Spleen (tissue), 7 donors: ENCODE measurements at regions not wholly inside any gene's neighbourhood (a gene's known extent, or its start where the extent isn't known, plus 50 kb on each side); places are given as distances from the start of the nearest gene placed in this dataset.

Experiments used
- CTCF ChIP-seq, 11 experiments: fragments of 200-600 bp in 7 of 11; fragments of 450-650 bp in 4 of 11; sonication (generic) in 4 of 11; IDR thresholded peaks in 8 of 11; conservative IDR thresholded peaks in 3 of 11; 1 replicate in 7 of 11; 2 replicates in 4 of 11; pipeline versions ENCODE4 v1.4.0 to v1.8.0; 2016 to 2021; ENCODE audit warnings: antibody characterized with exemption in 11 of 11, inconsistent platforms in 4 of 11, mild to moderate bottlenecking in 1 of 11
- POLR2AphosphoS5 ChIP-seq, 3 donors: sonication (generic); formaldehyde crosslinking; IDR thresholded peaks; one replicate each; pipeline ENCODE4 v1.5.1; 2017; ENCODE audit warnings: antibody characterized with exemption in 3 of 3
- donor health status: DM: no; HTN: no; CAD: no; lungs with moderate emphysema.
- donor health status: DM: no; HTN: no; CAD: no.
- donor health status: DM: no; HTN: no; CAD: no.

- TF ChIP-seq CTCF (IDR thresholded peaks at IDR 0.05 in 8 of 11, conservative IDR thresholded peaks at IDR 0.05 in 3 of 11) (no peak), POLR2AphosphoS5 (IDR thresholded peaks at IDR 0.05) (no peak)
Observed at GRCh38 chr12:33614630-33615029, 175.0 kb upstream of the SYT10 start.
